Ovary (tissue), 7 donors: ENCODE measurements at regions not wholly inside any gene's neighbourhood (a gene's known extent, or its start where the extent isn't known, plus 50 kb on each side); places are given as distances from the start of the nearest gene placed in this dataset.
"Not testable (repeated sequence)": the region's sequence is repeated elsewhere in the genome, so short reads cannot be mapped to it uniquely, and the experiment has no call there.

Experiments used
- DNase-seq, 5 donors: peaks; one replicate each; pipeline ENCODE4 v3.0.0-alpha.2; 2019 to 2020
- H3K27ac ChIP-seq, 2 donors: fragments of 200-600 bp; one replicate each; pipeline versions ENCODE4 v1.5.1 to v1.8.0; 2019 to 2022
- H3K27me3 ChIP-seq: fragments of 200-600 bp; one replicate; pipeline ENCODE4 v1.8.0; 2022
- H3K36me3 ChIP-seq: fragments of 200-600 bp; sonication (generic); one replicate; pipeline ENCODE4 v1.5.1; 2019
- H3K4me1 ChIP-seq: one replicate; pipeline ENCODE4 v1.8.1; 2013; ENCODE audit warnings: mild to moderate bottlenecking, moderate library complexity; ENCODE audit not compliant: insufficient read depth
- H3K4me3 ChIP-seq: fragments of 200-600 bp; sonication (generic); one replicate; pipeline ENCODE4 v1.5.1; 2017
- H3K9me3 ChIP-seq, 2 donors: fragments of 200-600 bp in 1 of 2; sonication (generic) in 1 of 2; one replicate each; pipeline versions ENCODE4 v1.5.1 to v1.8.1; 2013 to 2019; ENCODE audit warnings: mild to moderate bottlenecking in 1 of 2, moderate library complexity in 1 of 2
- EP300 ChIP-seq: sonication (generic); formaldehyde crosslinking; IDR thresholded peaks from one replicate; pipeline ENCODE4 v1.6.1; 2017; ENCODE audit warnings: antibody characterized with exemption
- POLR2A ChIP-seq: fragments of 450-650 bp; IDR thresholded peaks from one replicate; pipeline ENCODE4 v1.6.1; 2017; ENCODE audit warnings: antibody characterized with exemption, mild to moderate bottlenecking, moderate library complexity
- WGBS, 3 donors: extraction: QIAGEN DNeasy Blood & Tissue Kit in 1 of 3; methylation state at CpG; one replicate each; pipeline versions ENCODE4 v1.1.5 to v1.1.7; 2013 to 2017; 5-methylcytosine and 5-hydroxymethylcytosine counted together
- intact Hi-C, 4 donors: fragments of 100-400 bp; cut with DNase I; formaldehyde crosslinking; loops; one replicate each; pipeline versions ENCODE4 v1.11.0 to v1.15.1; 2022 to 2023
- TF ChIP-seq, protein P1 (sequence below), 3 donors: fragments of 450-650 bp in 2 of 3; fragments of 200-600 bp in 1 of 3; IDR thresholded peaks; one replicate each; pipeline versions ENCODE4 v1.5.1 to v1.8.0; 2016 to 2022; ENCODE audit warnings: antibody characterized with exemption in 3 of 3, mild to moderate bottlenecking in 1 of 3
- donor health status: DM: no; HTN: no; CAD: no; lungs with moderate emphysema.
- donor health status: DM: no; HTN: no; CAD: no.
- donor health status: Bipolar disorder and iron deficiency.
- donor health status: DM: no; HTN: no; CAD: no.
- donor health status: DM: yes; HTN: yes; CAD: no.

DNA sequence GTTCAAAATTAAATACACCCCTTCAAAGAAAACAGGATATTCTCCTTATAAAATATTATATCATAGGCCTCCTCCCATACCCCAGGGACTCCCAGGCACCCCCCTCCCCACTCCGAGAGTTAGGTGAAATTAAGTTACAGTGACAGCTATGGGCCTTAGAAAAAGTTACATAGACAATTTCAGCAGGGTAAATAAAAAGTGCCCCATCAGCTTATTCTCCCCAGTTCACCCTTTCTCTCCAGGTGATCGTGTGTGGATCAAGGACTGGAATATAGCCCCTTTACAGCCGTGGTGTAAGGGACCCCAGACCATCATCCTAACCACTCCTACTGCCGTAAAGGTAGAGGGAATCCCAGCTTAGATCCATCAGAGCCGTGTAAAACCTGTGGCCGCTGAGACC lies 147.6 kb upstream of the FGF16 start:
- no peaks in the 10 kb centered on the region for H3K27me3 ChIP-seq
- DNase-seq, result no peak
- peaks cover 0 to under 1% of the 10 kb centered on the region in 2 donors for H3K9me3 ChIP-seq
- H3K4me3 ChIP-seq, result no peak overlapping the region
- TF ChIP-seq POLR2A, result no peak
- TF ChIP-seq EP300, result no peak
- WGBS, 3 donors, result 69 to 76% (median 70%) methylated on average over 6 of the region's 6 CpGs
- H3K4me1 ChIP-seq, result no peaks in the 10 kb centered on the region
- H3K36me3 ChIP-seq, result no peaks in the 10 kb centered on the region
- intact Hi-C loops, result no loop called here
- no peak overlapping the region for H3K27ac ChIP-seq

DNA sequence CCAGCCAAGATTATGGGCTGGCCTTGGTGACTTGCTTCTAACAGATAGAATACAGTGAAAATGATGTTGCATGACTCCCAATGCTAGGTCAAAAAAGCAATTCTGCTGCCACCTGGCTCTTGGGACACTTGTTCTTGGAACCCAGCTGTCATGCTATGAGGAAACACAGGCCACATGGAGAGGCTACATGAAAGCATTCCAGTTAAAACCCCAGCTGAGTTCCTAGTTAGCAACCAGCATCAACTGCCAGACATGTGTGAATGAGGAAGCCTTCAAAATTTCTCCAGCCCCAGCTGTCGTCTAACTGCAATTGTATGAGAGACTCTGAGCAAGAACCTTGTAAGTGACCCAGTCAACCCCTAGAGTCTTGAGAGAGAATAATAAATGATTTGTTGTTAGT lies 105.2 kb upstream of the FGF16 start:
- TF ChIP-seq, protein P1, sequence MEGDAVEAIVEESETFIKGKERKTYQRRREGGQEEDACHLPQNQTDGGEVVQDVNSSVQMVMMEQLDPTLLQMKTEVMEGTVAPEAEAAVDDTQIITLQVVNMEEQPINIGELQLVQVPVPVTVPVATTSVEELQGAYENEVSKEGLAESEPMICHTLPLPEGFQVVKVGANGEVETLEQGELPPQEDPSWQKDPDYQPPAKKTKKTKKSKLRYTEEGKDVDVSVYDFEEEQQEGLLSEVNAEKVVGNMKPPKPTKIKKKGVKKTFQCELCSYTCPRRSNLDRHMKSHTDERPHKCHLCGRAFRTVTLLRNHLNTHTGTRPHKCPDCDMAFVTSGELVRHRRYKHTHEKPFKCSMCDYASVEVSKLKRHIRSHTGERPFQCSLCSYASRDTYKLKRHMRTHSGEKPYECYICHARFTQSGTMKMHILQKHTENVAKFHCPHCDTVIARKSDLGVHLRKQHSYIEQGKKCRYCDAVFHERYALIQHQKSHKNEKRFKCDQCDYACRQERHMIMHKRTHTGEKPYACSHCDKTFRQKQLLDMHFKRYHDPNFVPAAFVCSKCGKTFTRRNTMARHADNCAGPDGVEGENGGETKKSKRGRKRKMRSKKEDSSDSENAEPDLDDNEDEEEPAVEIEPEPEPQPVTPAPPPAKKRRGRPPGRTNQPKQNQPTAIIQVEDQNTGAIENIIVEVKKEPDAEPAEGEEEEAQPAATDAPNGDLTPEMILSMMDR (IDR thresholded peaks at IDR 0.05), result no peak
- WGBS, 3 donors, result 30 to 36% (median 36%) methylated on average over 1 of the region's 1 CpG
- H3K27ac ChIP-seq, result no peak overlapping the region
- no peak overlapping the region for H3K4me3 ChIP-seq
- H3K9me3 ChIP-seq, result no peaks in the 10 kb centered on the region
- H3K36me3 ChIP-seq, result no peaks in the 10 kb centered on the region
- DNase-seq, result no peak
- no peaks in the 10 kb centered on the region for H3K27me3 ChIP-seq
- intact Hi-C loops, result no loop called here
- no peaks in the 10 kb centered on the region for H3K4me1 ChIP-seq

- Histone ChIP-seq H3K4me1 (no peaks in the 10 kb centered on the region), H3K9me3 (no peaks in the 10 kb centered on the region), H3K27ac (no peak overlapping the region), H3K36me3 (no peaks in the 10 kb centered on the region), H3K27me3 (no peaks in the 10 kb centered on the region), H3K4me3 (no peak overlapping the region)
- WGBS, 3 donors, result 38 to 45% (median 40%) methylated on average over 1 of the region's 1 CpG
- TF ChIP-seq, protein P1 (IDR thresholded peaks at IDR 0.05), result no peak
- TF ChIP-seq EP300 (no peak), POLR2A (no peak)
- intact Hi-C loops, result no loop called here
- no peak for DNase-seq
Observed at GRCh38 chrX:77346859-77347258, 100.3 kb upstream of the FGF16 start.

GRCh38 chrX:77347572-77347971 lies 99.6 kb upstream of the FGF16 start:
- Histone ChIP-seq H3K4me1 (no peaks in the 10 kb centered on the region), H3K27me3 (no peaks in the 10 kb centered on the region), H3K27ac (no peak overlapping the region), H3K36me3 (no peaks in the 10 kb centered on the region), H3K9me3 (no peaks in the 10 kb centered on the region), H3K4me3 (no peak overlapping the region)
- no peak for DNase-seq
- intact Hi-C loops, result no loop called here
- 24 to 36% (median 28%) methylated on average over 5 of the region's 5 CpGs for WGBS, 3 donors
- TF ChIP-seq POLR2A (no peak), EP300 (no peak)
- TF ChIP-seq, protein P1 (IDR thresholded peaks at IDR 0.05), result no peak

DNA sequence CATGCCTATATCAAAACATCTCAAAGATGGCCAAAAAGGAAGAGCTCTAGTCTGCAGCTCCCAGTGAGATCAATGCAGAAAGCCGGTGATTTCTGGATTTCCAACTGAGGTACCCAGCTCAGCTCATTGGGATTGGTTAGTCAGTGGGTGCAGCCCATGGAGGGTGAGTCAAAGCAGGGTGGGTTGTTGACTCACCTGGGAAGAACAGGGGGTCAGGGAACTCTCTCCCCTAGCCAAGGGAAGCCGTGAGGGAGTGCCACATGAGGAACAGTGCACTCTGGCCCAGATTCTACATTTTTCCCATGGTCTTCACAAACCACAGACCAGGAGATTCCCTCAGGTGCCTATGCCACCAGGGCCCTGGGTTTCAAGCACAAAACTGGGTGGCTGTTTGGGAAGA lies 57.3 kb upstream of the FGF16 start:
- H3K36me3 ChIP-seq, result no peaks in the 10 kb centered on the region
- H3K9me3 ChIP-seq, result no peaks in the 10 kb centered on the region
- TF ChIP-seq, protein P1 (IDR thresholded peaks at IDR 0.05), result no peak
- TF ChIP-seq EP300 (no peak), POLR2A (no peak)
- no peaks in the 10 kb centered on the region for H3K4me1 ChIP-seq
- no peak for DNase-seq
- WGBS, 3 donors, result 62 to 77% (median 73%) methylated on average over 2 of the region's 2 CpGs
- H3K27ac ChIP-seq, result no peak overlapping the region
- intact Hi-C loops, result no loop called here
- no peak overlapping the region for H3K4me3 ChIP-seq
- H3K27me3 ChIP-seq, result no peaks in the 10 kb centered on the region

- H3K4me1 ChIP-seq, intact Hi-C loops, H3K9me3 ChIP-seq, H3K27ac ChIP-seq, H3K27me3 ChIP-seq, DNase-seq, H3K36me3 ChIP-seq, H3K4me3 ChIP-seq: not testable (repeated sequence)
- 64 to 91% (median 69%) methylated on average over 7 of the region's 7 CpGs for WGBS, 3 donors
Observed at GRCh38 chrX:77390365-77390764, 56.8 kb upstream of the FGF16 start.
